ENCODE measurements at regions not wholly inside any gene's neighbourhood (a gene's known extent, or its start where the extent isn't known, plus 50 kb on each side); places are given as distances from the start of the nearest gene placed in this dataset.

DNA sequence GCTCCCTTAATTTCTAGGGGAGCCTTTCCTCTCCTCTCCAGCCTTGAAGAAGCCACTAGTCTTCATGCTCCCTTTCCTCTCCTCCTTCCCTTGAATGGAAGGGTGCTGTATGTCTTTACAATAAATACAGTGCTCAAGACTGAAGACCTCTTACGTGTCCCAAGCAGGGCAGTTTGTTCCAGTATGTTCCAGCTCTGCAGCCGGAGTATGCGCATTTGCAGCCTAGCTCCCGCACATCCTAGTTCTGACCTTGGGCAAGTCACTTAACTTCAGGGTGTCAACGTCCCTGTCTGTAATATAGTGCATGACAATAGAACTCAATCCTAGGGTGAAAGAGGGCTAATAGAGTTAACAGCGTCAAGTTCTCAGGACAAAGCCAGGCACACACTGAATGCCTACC, 208.0 kb downstream of the HAUS1 start:
- TF ChIP-seq, protein P1, sequence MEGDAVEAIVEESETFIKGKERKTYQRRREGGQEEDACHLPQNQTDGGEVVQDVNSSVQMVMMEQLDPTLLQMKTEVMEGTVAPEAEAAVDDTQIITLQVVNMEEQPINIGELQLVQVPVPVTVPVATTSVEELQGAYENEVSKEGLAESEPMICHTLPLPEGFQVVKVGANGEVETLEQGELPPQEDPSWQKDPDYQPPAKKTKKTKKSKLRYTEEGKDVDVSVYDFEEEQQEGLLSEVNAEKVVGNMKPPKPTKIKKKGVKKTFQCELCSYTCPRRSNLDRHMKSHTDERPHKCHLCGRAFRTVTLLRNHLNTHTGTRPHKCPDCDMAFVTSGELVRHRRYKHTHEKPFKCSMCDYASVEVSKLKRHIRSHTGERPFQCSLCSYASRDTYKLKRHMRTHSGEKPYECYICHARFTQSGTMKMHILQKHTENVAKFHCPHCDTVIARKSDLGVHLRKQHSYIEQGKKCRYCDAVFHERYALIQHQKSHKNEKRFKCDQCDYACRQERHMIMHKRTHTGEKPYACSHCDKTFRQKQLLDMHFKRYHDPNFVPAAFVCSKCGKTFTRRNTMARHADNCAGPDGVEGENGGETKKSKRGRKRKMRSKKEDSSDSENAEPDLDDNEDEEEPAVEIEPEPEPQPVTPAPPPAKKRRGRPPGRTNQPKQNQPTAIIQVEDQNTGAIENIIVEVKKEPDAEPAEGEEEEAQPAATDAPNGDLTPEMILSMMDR (IDR thresholded peaks at IDR 0.05) = no peak
- TF ChIP-seq EZH2 (IDR thresholded peaks at IDR 0.05; ENCODE audit: borderline replicate concordance, insufficient read depth, low read depth, low read length, poor library complexity, severe bottlenecking) = no peak

All from B cell (primary cell).